ENCODE measurements at regions not wholly inside any gene's neighbourhood (a gene's known extent, or its start where the extent isn't known, plus 50 kb on each side); places are given as distances from the start of the nearest gene placed in this dataset.

DNA sequence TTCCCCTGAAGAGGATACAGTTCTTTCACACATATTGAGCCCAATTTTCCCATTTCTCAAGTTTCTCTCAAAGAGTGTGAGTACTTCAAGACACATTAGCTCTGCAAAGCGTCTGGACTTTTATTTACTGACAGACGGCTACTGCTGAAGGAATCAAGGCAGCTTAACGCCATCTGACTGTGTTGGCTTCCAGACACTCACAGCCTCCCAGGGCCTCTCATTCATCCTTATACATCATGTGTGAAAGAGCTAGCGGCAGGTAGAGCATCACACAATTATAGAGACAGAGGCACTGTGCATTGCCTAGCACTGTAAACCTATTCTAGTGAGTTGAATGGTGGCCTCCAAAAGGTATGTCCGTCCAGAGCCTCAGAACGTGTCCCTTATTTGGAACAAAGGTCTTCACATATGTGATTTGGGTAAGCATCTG lies 284.1 kb upstream of the STT3B start:
- TF ChIP-seq, protein P1, sequence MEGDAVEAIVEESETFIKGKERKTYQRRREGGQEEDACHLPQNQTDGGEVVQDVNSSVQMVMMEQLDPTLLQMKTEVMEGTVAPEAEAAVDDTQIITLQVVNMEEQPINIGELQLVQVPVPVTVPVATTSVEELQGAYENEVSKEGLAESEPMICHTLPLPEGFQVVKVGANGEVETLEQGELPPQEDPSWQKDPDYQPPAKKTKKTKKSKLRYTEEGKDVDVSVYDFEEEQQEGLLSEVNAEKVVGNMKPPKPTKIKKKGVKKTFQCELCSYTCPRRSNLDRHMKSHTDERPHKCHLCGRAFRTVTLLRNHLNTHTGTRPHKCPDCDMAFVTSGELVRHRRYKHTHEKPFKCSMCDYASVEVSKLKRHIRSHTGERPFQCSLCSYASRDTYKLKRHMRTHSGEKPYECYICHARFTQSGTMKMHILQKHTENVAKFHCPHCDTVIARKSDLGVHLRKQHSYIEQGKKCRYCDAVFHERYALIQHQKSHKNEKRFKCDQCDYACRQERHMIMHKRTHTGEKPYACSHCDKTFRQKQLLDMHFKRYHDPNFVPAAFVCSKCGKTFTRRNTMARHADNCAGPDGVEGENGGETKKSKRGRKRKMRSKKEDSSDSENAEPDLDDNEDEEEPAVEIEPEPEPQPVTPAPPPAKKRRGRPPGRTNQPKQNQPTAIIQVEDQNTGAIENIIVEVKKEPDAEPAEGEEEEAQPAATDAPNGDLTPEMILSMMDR (conservative IDR thresholded peaks at IDR 0.05; ENCODE audit: low read length), result no peak
- TF ChIP-seq EZH2phosphoT487 (IDR thresholded peaks at IDR 0.05; ENCODE audit: borderline replicate concordance), result no peak

All from Loucy (cell line).